ENCODE measurements at regions not wholly inside any gene's neighbourhood (a gene's known extent, or its start where the extent isn't known, plus 50 kb on each side); places are given as distances from the start of the nearest gene placed in this dataset.

- TF ChIP-seq EZH2 (IDR thresholded peaks at IDR 0.05; ENCODE audit: borderline replicate concordance, low read depth, low read length, severe bottlenecking), result no peak
- TF ChIP-seq CTCF (IDR thresholded peaks at IDR 0.05; ENCODE audit: borderline replicate concordance, extremely low read depth, low read length, poor library complexity, severe bottlenecking), result no peak
Measured at GRCh38 chr1:238384381-238384780, 493.7 kb upstream of the ZP4 start.

Data from DND-41 (cell line).